ENCODE measurements at regions not wholly inside any gene's neighbourhood (a gene's known extent, or its start where the extent isn't known, plus 50 kb on each side); places are given as distances from the start of the nearest gene placed in this dataset.

DNA sequence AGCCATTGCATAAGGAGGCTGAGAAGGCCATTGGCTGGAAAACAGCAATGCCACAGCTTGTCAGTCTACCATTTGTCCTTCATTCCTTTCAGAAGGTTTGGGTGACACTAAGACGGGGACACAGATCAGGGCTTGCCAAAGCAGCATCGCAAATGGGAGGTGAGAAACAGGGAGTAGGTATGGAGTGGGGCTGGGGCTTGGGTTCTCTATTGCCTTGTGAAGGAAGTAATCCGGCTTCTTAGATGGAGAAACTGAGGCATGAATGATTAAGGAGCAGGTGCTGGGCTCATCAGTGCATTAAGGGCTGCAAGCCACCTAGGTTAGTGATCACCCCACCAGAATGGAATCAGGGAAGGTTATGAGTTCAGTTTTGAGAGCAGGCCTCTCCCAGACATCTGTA lies 115.6 kb upstream of the NMNAT3 start:
- no peak for TF ChIP-seq YY1 (IDR thresholded peaks at IDR 0.05; ENCODE audit: insufficient read depth, insufficient read length)
- no peak for TF ChIP-seq ZNF274 (IDR thresholded peaks at IDR 0.05; ENCODE audit: low read depth, low read length)

All from NT2/D1 (cell line).